ENCODE measurements at regions not wholly inside any gene's neighbourhood (a gene's known extent, or its start where the extent isn't known, plus 50 kb on each side); places are given as distances from the start of the nearest gene placed in this dataset.

DNA sequence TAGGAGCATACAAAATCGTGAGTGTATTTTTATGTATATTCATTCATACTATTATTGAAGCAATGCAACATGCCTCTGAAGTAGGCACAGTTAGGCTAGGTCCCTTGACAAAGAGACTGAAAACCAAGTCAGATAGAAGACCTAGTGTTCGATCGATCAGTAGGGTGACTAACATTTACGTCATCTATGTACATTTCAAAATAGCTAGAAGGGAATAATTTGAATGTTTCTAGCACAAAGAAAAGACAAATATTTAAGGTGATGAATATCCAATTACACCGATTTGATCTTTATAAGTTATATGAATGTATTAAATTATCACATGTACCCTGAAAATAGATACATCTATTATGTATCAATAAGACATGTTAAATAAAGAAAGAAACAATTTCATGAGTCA, 610.1 kb downstream of the TOX3 start:
- no peaks in the 10 kb centered on the region for H3K79me1 ChIP-seq (ENCODE audit: low read depth in 1 of 2, low read length in 2 of 2)
- no peaks in the 10 kb centered on the region for H3K9me3 ChIP-seq (ENCODE audit: control insufficient read depth, insufficient read depth, low read length)
- H2BK20ac ChIP-seq (ENCODE audit: low read depth, low read length), result no peak overlapping the region
- no peak overlapping the region for H4K91ac ChIP-seq (ENCODE audit: insufficient read depth, low read depth, low read length)
- ChIA-PET POLR2A (ENCODE audit: unreplicated experiment) (no interaction called here), CTCF (no interaction called here)
- H3K36me3 ChIP-seq (ENCODE audit: control insufficient read depth, insufficient read depth, low read length), result no peaks in the 10 kb centered on the region
- no peak overlapping the region for H2BK5ac ChIP-seq (ENCODE audit: low read depth, low read length, poor library complexity, severe bottlenecking)
- H3K9me1 ChIP-seq (ENCODE audit: insufficient read depth, low read length), result no peaks in the 10 kb centered on the region
- no CpG with 5 or more reads among the region's 5 CpGs for WGBS, 2 experiments (ENCODE audit: extremely low coverage in 2 of 2, insufficient read length in 1 of 2)
- no peak overlapping the region for H2AK5ac ChIP-seq (ENCODE audit: low read depth, low read length)
- no peak overlapping the region for H3K27ac ChIP-seq (ENCODE audit: insufficient read depth, low read length)
- in situ Hi-C loops (cut with MboI; ENCODE audit: low sequenced_read_pairs), result no loop called here
- no peak overlapping the region for H3K4me3 ChIP-seq (ENCODE audit: insufficient read depth, low read depth, low read length)
- TF ChIP-seq BHLHE40 (IDR thresholded peaks at IDR 0.05; ENCODE audit: low read depth, low read length), result no peak
- TF ChIP-seq MXI1 (IDR thresholded peaks at IDR 0.05; ENCODE audit: borderline replicate concordance, low read depth, low read length), result no peak
- TF ChIP-seq, protein P1, sequence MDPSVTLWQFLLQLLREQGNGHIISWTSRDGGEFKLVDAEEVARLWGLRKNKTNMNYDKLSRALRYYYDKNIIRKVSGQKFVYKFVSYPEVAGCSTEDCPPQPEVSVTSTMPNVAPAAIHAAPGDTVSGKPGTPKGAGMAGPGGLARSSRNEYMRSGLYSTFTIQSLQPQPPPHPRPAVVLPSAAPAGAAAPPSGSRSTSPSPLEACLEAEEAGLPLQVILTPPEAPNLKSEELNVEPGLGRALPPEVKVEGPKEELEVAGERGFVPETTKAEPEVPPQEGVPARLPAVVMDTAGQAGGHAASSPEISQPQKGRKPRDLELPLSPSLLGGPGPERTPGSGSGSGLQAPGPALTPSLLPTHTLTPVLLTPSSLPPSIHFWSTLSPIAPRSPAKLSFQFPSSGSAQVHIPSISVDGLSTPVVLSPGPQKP (IDR thresholded peaks at IDR 0.05; ENCODE audit: borderline replicate concordance, low read depth, low read length), result no peak
- TF ChIP-seq RAD21 (IDR thresholded peaks at IDR 0.05; ENCODE audit: low read length), result no peak
- TF ChIP-seq FOS (IDR thresholded peaks at IDR 0.05; ENCODE audit: low read depth, low read length), result no peak
- no peak for TF ChIP-seq NFE2L2 (IDR thresholded peaks at IDR 0.05; ENCODE audit: low read depth, low read length)
- TF ChIP-seq CHD1 (IDR thresholded peaks at IDR 0.05; ENCODE audit: low read depth, low read length), result no peak
- no peak for TF ChIP-seq CEBPB (IDR thresholded peaks at IDR 0.05; ENCODE audit: low read depth, low read length)
- peaks cover 1% of the 10 kb centered on the region; the same call in 1 of the 2 replicates for H3K4me1 ChIP-seq (ENCODE audit: control insufficient read depth, insufficient read depth, low read length)
- H2BK120ac ChIP-seq (ENCODE audit: low read depth, low read length), result no peak overlapping the region
- H3K4ac ChIP-seq (ENCODE audit: low read depth, low read length), result no peak overlapping the region
- H4K20me1 ChIP-seq (ENCODE audit: insufficient read depth, low read length), result no peaks in the 10 kb centered on the region
- intact Hi-C loops (cut with micrococcal nuclease), result no loop called here
- no peaks in the 10 kb centered on the region for H3K27me3 ChIP-seq (ENCODE audit: control insufficient read depth, insufficient read depth, low read length)
- H4K8ac ChIP-seq (ENCODE audit: low read depth in 2 of 2, low read length in 2 of 2), result no peak overlapping the region
- no peak overlapping the region for H3K4me2 ChIP-seq (ENCODE audit: low read depth, low read length)
- H3K9ac ChIP-seq (ENCODE audit: low read depth, low read length), result no peak overlapping the region
- BruUV-seq (replicated peaks), result no TSS peak
- no peak overlapping the region for H3K56ac ChIP-seq (ENCODE audit: extremely low read depth, insufficient read depth, low read length)
- dilution Hi-C loops (cut with HindIII; ENCODE audit: low sequenced_read_pairs, unreplicated experiment), result no loop called here
- DNase-seq, result no peak
- H2AK9ac ChIP-seq (replicated peaks; ENCODE audit: low read depth, low read length, poor library complexity), result no peak overlapping the region
- no peak overlapping the region for H4K5ac ChIP-seq (ENCODE audit: low read depth, low read length)
- no peak overlapping the region for H3K18ac ChIP-seq (ENCODE audit: low read depth, low read length)
- no peak for ATAC-seq (ENCODE audit: low read depth)
- no peak overlapping the region for H3K14ac ChIP-seq (replicated peaks; ENCODE audit: low read depth, low read length)
- no peak overlapping the region; the same call in 2 of the 3 replicates for H2BK15ac ChIP-seq (ENCODE audit: low read depth, low read length)
- no peak overlapping the region for H3K23ac ChIP-seq (ENCODE audit: low read depth, low read length)
- H2AFZ ChIP-seq (replicated peaks; ENCODE audit: low read length, poor library complexity), result no peak overlapping the region

Measured in IMR-90 (cell line).